HG02763 (cell line): ENCODE measurements at regions not wholly inside any gene's neighbourhood (a gene's known extent, or its start where the extent isn't known, plus 50 kb on each side); places are given as distances from the start of the nearest gene placed in this dataset.
"Not testable (repeated sequence)": the region's sequence is repeated elsewhere in the genome, so short reads cannot be mapped to it uniquely, and the experiment has no call there.

Experiments
- ATAC-seq: cut with Tn5 transposase; IDR thresholded peaks from one replicate; pipeline ENCODE4 v1.9.1; 2021; ENCODE audit warnings: mild to moderate bottlenecking, moderate library complexity; ENCODE audit not compliant: unreplicated experiment

- no peak for ATAC-seq
Measured at GRCh38 chr10:3933733-3934132, 148.7 kb upstream of the KLF6 start.

- ATAC-seq: no peak
Measured at GRCh38 chr10:3932597-3933375, 147.8 kb upstream of the KLF6 start.

GRCh38 chr10:3931901-3932300, 146.9 kb upstream of the KLF6 start:
- no peak for ATAC-seq

GRCh38 chr10:3931224-3931623, 146.2 kb upstream of the KLF6 start:
- no peak for ATAC-seq

- ATAC-seq: no peak
Measured at GRCh38 chr10:3928569-3928968, 143.6 kb upstream of the KLF6 start.

GRCh38 chr10:3928078-3928477, 143.1 kb upstream of the KLF6 start:
- ATAC-seq: no peak

GRCh38 chr10:3926675-3927525, 141.9 kb upstream of the KLF6 start:
- ATAC-seq: no peak

- no peak for ATAC-seq
Measured at GRCh38 chr10:3926258-3926657, 141.2 kb upstream of the KLF6 start.

- no peak for ATAC-seq
Measured at GRCh38 chr10:3925184-3925583, 140.2 kb upstream of the KLF6 start.

GRCh38 chr10:3924344-3924743, 139.3 kb upstream of the KLF6 start:
- ATAC-seq: no peak

- no peak for ATAC-seq
Measured at GRCh38 chr10:3923033-3923432, 138.0 kb upstream of the KLF6 start.

GRCh38 chr10:3919709-3920308, 134.8 kb upstream of the KLF6 start:
- no peak for ATAC-seq

GRCh38 chr10:3917392-3917791, 132.4 kb upstream of the KLF6 start:
- not testable (repeated sequence) for ATAC-seq

GRCh38 chr10:3914733-3915132, 129.7 kb upstream of the KLF6 start:
- no peak for ATAC-seq

- no peak for ATAC-seq
Measured at GRCh38 chr10:3911713-3912442, 126.9 kb upstream of the KLF6 start.

- no peak for ATAC-seq
Measured at GRCh38 chr10:3911241-3911640, 126.2 kb upstream of the KLF6 start.

GRCh38 chr10:3909339-3909738, 124.3 kb upstream of the KLF6 start:
- ATAC-seq: no peak

- ATAC-seq: no peak
Measured at GRCh38 chr10:3908183-3908582, 123.2 kb upstream of the KLF6 start.

GRCh38 chr10:3907514-3907913, 122.5 kb upstream of the KLF6 start:
- ATAC-seq: no peak

- ATAC-seq: no peak
Measured at GRCh38 chr10:3906511-3907111, 121.6 kb upstream of the KLF6 start.
